SU-DHL-6 (cell line): ENCODE measurements at regions not wholly inside any gene's neighbourhood (a gene's known extent, or its start where the extent isn't known, plus 50 kb on each side); places are given as distances from the start of the nearest gene placed in this dataset.

ENCODE experiments used
- EZH2phosphoT487 ChIP-seq: fragments of 200-600 bp; sonication (generic), shearing (Covaris generic); conservative IDR thresholded peaks from 2 replicates; pipeline ENCODE4 v1.6.1; 2018; ENCODE audit warnings: mild to moderate bottlenecking, antibody characterized with exemption, low read length, moderate library complexity, mixed read lengths
- TF ChIP-seq, protein P1 (sequence below): fragments of 200-600 bp; sonication (generic); IDR thresholded peaks from one replicate; pipeline ENCODE4 v1.5.1; 2017; ENCODE audit warnings: antibody characterized with exemption, mild to moderate bottlenecking, low read length, moderate library complexity; ENCODE audit not compliant: insufficient read depth, poor library complexity, severe bottlenecking

DNA sequence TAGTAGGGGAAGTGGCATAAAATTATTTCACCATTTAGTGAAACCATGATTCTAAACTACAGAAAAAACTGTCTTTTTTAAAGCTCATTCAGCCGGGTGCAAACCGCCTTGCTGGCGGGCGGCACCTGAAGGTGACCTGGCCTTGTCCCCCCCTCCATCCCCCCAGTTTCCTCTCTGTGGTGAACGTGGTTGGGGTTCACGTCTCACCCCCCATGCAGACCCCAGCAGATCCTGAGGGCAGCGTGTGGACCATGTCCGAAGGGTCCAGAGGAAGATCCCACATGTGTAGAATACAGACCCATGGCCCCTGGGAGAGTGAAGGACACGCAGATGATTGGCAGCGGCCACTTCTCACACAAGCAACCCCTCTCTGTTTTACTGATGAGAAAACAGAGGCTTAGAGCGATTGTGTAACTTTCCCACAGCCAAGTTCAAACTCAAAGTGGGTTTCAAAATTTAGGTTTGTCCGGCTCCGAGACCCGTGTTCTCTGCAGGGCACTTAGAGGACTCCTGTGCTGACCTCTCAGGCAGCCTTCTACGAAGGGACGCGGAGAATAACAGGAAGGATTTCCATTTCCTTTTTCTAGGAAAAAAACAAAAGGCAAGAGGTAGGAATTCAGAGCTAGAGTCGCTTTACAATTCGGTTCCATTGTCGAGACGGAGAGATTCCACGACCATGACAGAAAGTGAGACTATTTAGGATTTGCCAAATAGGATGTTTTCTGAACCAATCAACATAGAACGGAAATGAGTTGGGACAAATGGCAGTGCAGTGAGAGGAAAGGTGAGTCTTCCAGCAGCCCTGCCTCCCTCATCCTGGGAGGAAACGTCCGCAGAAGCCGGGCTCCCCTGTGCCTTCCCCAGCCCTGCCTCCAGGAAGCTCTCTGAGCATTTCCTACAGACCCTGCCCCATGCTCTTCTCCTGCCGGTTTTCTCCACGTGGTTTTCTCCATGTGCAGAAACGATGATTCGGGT lies 67.6 kb upstream of the PITRM1 start:
- TF ChIP-seq, protein P1, sequence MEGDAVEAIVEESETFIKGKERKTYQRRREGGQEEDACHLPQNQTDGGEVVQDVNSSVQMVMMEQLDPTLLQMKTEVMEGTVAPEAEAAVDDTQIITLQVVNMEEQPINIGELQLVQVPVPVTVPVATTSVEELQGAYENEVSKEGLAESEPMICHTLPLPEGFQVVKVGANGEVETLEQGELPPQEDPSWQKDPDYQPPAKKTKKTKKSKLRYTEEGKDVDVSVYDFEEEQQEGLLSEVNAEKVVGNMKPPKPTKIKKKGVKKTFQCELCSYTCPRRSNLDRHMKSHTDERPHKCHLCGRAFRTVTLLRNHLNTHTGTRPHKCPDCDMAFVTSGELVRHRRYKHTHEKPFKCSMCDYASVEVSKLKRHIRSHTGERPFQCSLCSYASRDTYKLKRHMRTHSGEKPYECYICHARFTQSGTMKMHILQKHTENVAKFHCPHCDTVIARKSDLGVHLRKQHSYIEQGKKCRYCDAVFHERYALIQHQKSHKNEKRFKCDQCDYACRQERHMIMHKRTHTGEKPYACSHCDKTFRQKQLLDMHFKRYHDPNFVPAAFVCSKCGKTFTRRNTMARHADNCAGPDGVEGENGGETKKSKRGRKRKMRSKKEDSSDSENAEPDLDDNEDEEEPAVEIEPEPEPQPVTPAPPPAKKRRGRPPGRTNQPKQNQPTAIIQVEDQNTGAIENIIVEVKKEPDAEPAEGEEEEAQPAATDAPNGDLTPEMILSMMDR = no peak
- no peak for TF ChIP-seq EZH2phosphoT487
